Heart left ventricle (tissue), 16 donors: ENCODE measurements at regions not wholly inside any gene's neighbourhood (a gene's known extent, or its start where the extent isn't known, plus 50 kb on each side); places are given as distances from the start of the nearest gene placed in this dataset.

ENCODE experiments used
- ATAC-seq, 4 donors: fragments of 200-7000 bp; cut with Tn5 transposase; one replicate each; pipeline ENCODE4 v1.9.1; 2020 to 2022; ENCODE audit warnings: moderate library complexity in 4 of 4, mild to moderate bottlenecking in 3 of 4, moderate number of reproducible peaks in 1 of 4
- DNase-seq, 5 donors: peaks; one replicate each; pipeline ENCODE4 v3.0.0-alpha.2; 2020
- H3K27ac ChIP-seq, 12 donors: fragments of 200-600 bp; sonication (generic) in 4 of 12; one replicate each; pipeline versions ENCODE4 v1.5.0 to v1.8.0; 2016 to 2022; ENCODE audit warnings: mild to moderate bottlenecking in 2 of 12
- H3K27me3 ChIP-seq, 9 donors: fragments of 200-600 bp; sonication (generic) in 2 of 9; one replicate each; pipeline versions ENCODE4 v1.5.1 to v1.8.0; 2016 to 2022; ENCODE audit warnings: mild to moderate bottlenecking in 3 of 9
- H3K36me3 ChIP-seq, 9 donors: fragments of 200-600 bp; sonication (generic) in 2 of 9; one replicate each; pipeline versions ENCODE4 v1.5.0 to v1.8.0; 2018 to 2022; ENCODE audit warnings: mild to moderate bottlenecking in 2 of 9
- H3K4me1 ChIP-seq, 12 donors: fragments of 200-600 bp; sonication (generic) in 4 of 12; one replicate each; pipeline versions ENCODE4 v1.5.0 to v1.8.0; 2016 to 2022; ENCODE audit warnings: mild to moderate bottlenecking in 3 of 12
- H3K4me3 ChIP-seq, 12 donors: fragments of 200-600 bp; sonication (generic) in 4 of 12; one replicate each; pipeline versions ENCODE4 v1.5.0 to v1.8.0; 2017 to 2022; ENCODE audit warnings: mild to moderate bottlenecking in 9 of 12, moderate library complexity in 4 of 12
- H3K9me3 ChIP-seq, 12 donors: fragments of 200-600 bp; sonication (generic) in 4 of 12; one replicate each; pipeline versions ENCODE4 v1.5.0 to v1.8.0; 2016 to 2022; ENCODE audit warnings: mild to moderate bottlenecking in 1 of 12
- POLR2A ChIP-seq, 2 donors: fragments of 450-650 bp; IDR thresholded peaks; one replicate each; pipeline ENCODE4 v1.6.1; 2017; ENCODE audit warnings: antibody characterized with exemption in 2 of 2, mild to moderate bottlenecking in 2 of 2, moderate library complexity in 2 of 2
- WGBS, 4 donors: extraction: QIAGEN DNeasy Blood & Tissue Kit in 2 of 4; methylation state at CpG; one replicate each; pipeline versions ENCODE4 v1.1.5 to v1.1.7; 2013 to 2018; 5-methylcytosine and 5-hydroxymethylcytosine counted together
- intact Hi-C, 10 donors: fragments of 100-400 bp; cut with DNase I; formaldehyde crosslinking; loops; one replicate each; pipeline versions ENCODE4 v1.11.1 to v1.14.2; 2022
- TF ChIP-seq, protein P1 (sequence below), 12 donors: fragments of 200-600 bp; sonication (generic) in 4 of 12; IDR thresholded peaks; one replicate each; pipeline versions ENCODE4 v1.5.0 to v1.8.0; 2018 to 2022; ENCODE audit warnings: antibody characterized with exemption in 12 of 12, mild to moderate bottlenecking in 5 of 12
- donor health status: ischemic (EF 13 %, LVEDD 7.1; RV severe dilation, severe dysfunction).
- donor health status: healthy with polysubstance abuse.
- donor health status: DM: no; HTN: yes; CAD: no.
- donor health status: DM: no; HTN: no; CAD: no.
- donor health status: ischemic (EF 25% LVEDD 6.9; RV normal size, moderate dysfunction).
- donor health status: ischemic (EF 25% LVEDD 5.7; RV mildly dilated, moderate dysfunction).
- donor health status: healthy.
- donor health status: DM: yes; HTN: yes; CAD: no.
- donor health status: ischemic (EF 35%, LVEDD 5.7; RV mildly dilated, moderate dysfunction).
- donor health status: nonischemic (EF 11% LVEDD 7.7; RV severe dilation, severe dysfunction).
- donor health status: DM: yes; HTN: yes; CAD: no.
- donor health status: PGD.
- donor health status: ischemic (EF 29% LVEDD 5.4; RV normal size, mild dysfunction).
- donor health status: nonischemic (EF 23%, LVEDD 6.1; RV moderate dilation, normal function).

DNA sequence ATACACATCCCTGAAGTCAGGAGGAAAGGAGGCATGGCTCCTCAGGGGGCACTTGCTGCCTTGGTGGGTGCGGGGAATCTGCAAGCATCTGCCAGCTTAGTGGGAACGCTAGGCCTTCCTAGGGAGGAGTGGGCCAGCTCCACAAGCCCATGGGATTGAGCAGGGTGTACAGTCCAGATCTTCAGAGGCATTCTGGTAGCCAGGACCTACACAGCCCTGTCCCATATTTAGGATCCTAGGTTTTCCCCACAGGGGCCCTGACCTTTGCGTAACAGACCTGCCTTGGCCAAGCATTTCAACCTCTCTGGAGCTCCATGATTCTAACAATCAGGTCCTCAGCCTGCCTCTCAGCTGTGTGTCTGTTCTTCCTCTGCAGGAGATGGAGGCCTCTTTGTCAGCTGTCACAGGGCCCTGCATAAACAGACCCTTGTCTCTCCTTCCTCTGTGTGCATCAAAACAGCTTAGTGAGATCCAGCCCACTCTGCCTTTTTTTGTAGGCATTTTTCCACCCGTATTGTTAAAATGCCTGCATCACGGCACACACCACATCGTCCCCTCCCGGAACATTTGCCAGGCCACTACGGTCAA, 140.2 kb upstream of the NDUFV2 start:
- WGBS, 4 donors: 88 to 93% (median 92%) methylated on average over 7 to 8 of the region's 8 CpGs
- H3K36me3 ChIP-seq: no peaks in the 10 kb centered on the region
- ATAC-seq (peak in 1 of 4 donors; percentile 24), DNase-seq (no peak)
- intact Hi-C loops: no loop called here
- no peak for TF ChIP-seq POLR2A (IDR thresholded peaks at IDR 0.05)
- TF ChIP-seq, protein P1, sequence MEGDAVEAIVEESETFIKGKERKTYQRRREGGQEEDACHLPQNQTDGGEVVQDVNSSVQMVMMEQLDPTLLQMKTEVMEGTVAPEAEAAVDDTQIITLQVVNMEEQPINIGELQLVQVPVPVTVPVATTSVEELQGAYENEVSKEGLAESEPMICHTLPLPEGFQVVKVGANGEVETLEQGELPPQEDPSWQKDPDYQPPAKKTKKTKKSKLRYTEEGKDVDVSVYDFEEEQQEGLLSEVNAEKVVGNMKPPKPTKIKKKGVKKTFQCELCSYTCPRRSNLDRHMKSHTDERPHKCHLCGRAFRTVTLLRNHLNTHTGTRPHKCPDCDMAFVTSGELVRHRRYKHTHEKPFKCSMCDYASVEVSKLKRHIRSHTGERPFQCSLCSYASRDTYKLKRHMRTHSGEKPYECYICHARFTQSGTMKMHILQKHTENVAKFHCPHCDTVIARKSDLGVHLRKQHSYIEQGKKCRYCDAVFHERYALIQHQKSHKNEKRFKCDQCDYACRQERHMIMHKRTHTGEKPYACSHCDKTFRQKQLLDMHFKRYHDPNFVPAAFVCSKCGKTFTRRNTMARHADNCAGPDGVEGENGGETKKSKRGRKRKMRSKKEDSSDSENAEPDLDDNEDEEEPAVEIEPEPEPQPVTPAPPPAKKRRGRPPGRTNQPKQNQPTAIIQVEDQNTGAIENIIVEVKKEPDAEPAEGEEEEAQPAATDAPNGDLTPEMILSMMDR (IDR thresholded peaks at IDR 0.05): no peak
- peaks cover 0 to 9% (median 0%) of the 10 kb centered on the region in 9 donors for H3K27me3 ChIP-seq
- no peak overlapping the region for H3K27ac ChIP-seq
- no peaks in the 10 kb centered on the region for H3K9me3 ChIP-seq
- no peaks in the 10 kb centered on the region for H3K4me1 ChIP-seq
- H3K4me3 ChIP-seq: no peak overlapping the region

DNA sequence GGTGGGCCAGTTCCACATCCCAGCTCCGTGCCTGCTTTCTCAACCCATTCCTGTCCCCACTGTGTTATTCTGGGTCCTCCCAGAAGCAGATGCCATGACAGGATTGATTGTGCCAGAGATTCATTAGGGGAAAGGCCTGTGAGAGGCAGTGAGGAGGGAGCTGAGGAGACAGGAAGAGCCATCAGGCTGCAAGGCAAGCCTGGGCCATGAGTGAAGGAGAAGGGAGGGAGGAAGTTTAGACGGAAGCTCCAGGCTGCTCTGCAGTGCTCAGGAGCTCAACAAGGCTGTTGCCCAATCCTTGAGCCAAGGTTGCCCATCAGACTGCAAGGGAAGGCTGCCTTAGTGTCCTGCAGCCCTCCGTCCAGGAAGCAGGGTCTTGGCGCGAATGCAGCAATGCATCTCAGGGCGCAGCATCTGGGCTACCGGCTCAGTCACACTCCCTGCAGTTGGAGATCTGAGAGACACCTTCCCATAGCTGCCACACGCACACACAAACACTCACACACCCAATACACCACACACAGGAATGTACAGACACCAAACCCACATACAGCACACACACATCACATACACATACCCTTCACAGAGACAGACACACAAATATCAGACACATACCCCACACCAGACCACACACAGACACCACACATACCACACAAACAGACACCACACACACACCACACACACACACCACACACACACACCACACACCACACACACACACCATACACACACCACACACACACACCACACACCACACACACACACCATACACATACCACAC, 139.5 kb upstream of the NDUFV2 start:
- Histone ChIP-seq H3K27me3 (peaks cover 0 to 9% (median 0%) of the 10 kb centered on the region in 9 donors), H3K27ac (no peak overlapping the region), H3K4me1 (no peaks in the 10 kb centered on the region), H3K4me3 (no peak overlapping the region), H3K36me3 (no peaks in the 10 kb centered on the region), H3K9me3 (no peaks in the 10 kb centered on the region)
- TF ChIP-seq, protein P1 (IDR thresholded peaks at IDR 0.05): no peak
- no peak for TF ChIP-seq POLR2A (IDR thresholded peaks at IDR 0.05)
- ATAC-seq: no peak
- intact Hi-C loops: no loop called here
- DNase-seq: no peak
- 85 to 89% (median 86%) methylated on average over 8 of the region's 8 CpGs for WGBS, 4 donors

DNA sequence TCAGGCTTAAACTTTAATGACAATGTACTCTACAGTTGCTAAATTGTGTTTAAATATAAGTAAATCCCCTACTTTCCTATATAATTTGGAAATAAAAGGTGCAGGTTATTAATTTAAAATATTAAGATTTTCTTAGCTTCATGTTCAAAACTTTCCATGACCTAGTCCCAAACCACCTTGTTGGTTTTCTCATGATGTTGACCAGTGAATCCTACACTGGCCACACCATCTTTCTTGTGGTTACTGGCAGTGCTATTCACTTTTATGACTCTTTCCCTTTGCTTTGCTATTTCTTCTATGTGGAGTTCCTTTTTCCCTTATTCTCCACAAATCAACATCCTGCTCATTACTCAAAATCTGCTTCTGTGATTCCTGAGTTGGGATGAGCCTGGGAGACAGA, 138.6 kb upstream of the NDUFV2 start:
- no peak for TF ChIP-seq POLR2A (IDR thresholded peaks at IDR 0.05)
- TF ChIP-seq, protein P1 (IDR thresholded peaks at IDR 0.05): no peak
- Histone ChIP-seq H3K27me3 (peaks cover 0 to 4% (median 0%) of the 10 kb centered on the region in 9 donors), H3K9me3 (no peaks in the 10 kb centered on the region), H3K4me1 (no peaks in the 10 kb centered on the region), H3K27ac (no peak overlapping the region), H3K36me3 (no peaks in the 10 kb centered on the region), H3K4me3 (no peak overlapping the region)
- intact Hi-C loops: no loop called here
- ATAC-seq (no peak), DNase-seq (no peak)

DNA sequence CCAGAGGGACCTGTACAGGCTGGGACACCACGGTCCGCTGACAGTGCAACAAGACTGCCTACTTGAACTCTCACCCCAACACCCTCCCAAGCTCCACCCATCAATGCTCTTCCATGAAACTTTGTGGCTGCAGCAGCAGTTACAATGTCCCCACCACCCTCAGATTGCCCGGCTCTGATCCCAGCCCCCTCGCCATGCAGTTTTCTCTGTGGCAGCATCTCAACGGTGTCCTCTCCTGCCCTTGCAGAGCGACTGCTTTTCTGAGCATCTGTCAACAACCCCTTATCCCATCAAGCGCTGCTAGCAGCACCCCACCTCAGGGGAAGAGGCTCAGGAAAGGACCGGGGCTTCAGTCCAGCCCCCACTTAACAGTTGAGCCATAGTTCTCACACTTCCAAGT, 137.1 kb upstream of the NDUFV2 start:
- 45 to 51% (median 49%) methylated on average over 8 of the region's 8 CpGs for WGBS, 4 donors
- no peak for TF ChIP-seq POLR2A (IDR thresholded peaks at IDR 0.05)
- TF ChIP-seq, protein P1 (IDR thresholded peaks at IDR 0.05): no peak
- Histone ChIP-seq H3K36me3 (no peaks in the 10 kb centered on the region), H3K27ac (no peak overlapping the region), H3K4me3 (no peak overlapping the region), H3K27me3 (peaks cover 0 to 2% (median 0%) of the 10 kb centered on the region in 9 donors), H3K9me3 (no peaks in the 10 kb centered on the region), H3K4me1 (no peaks in the 10 kb centered on the region)
- DNase-seq (no peak), ATAC-seq (no peak)
- intact Hi-C loops: no loop called here
